SK-N-SH treated with all-trans-retinoic acid at 6 μM for 48 hours (cell line): ENCODE measurements at regions not wholly inside any gene's neighbourhood (a gene's known extent, or its start where the extent isn't known, plus 50 kb on each side); places are given as distances from the start of the nearest gene placed in this dataset.

Experiments used
- ATAC-seq: fragments of 200-7000 bp; cut with Tn5 transposase; 3 replicates; pipeline ENCODE4 v1.9.1; 2020; ENCODE audit warnings: mild to moderate bottlenecking, moderate library complexity
- ARNTL ChIP-seq: fragments of 450-650 bp; formaldehyde crosslinking; IDR thresholded peaks from 2 replicates; pipeline ENCODE4 v1.5.0; 2020; ENCODE audit warnings: low read depth, mild to moderate bottlenecking, moderate library complexity, borderline replicate concordance
- BACH2 ChIP-seq: fragments of 250-450 bp; sonication (Bioruptor Pico); IDR thresholded peaks from 2 replicates; pipeline ENCODE4 v1.9.0; 2021; ENCODE audit warnings: mild to moderate bottlenecking, borderline replicate concordance
- CSDC2 ChIP-seq: fragments of 250-450 bp; sonication (Bioruptor Pico); IDR thresholded peaks from 2 replicates; pipeline ENCODE4 v1.5.0; 2020; ENCODE audit warnings: mild to moderate bottlenecking, moderate library complexity
- ESRRG ChIP-seq: fragments of 250-450 bp; sonication (Bioruptor Pico); IDR thresholded peaks from 2 replicates; pipeline ENCODE4 v1.6.1; 2021; ENCODE audit warnings: mild to moderate bottlenecking
- GLIS3 ChIP-seq: fragments of 250-450 bp; sonication (Bioruptor Pico); IDR thresholded peaks from 2 replicates; pipeline ENCODE4 v1.5.0; 2020; ENCODE audit warnings: mild to moderate bottlenecking, moderate library complexity
- ISL1 ChIP-seq: fragments of 250-450 bp; sonication (Bioruptor Pico); IDR thresholded peaks from 2 replicates; pipeline ENCODE4 v2.1.2; 2022; ENCODE audit warnings: mild to moderate bottlenecking, moderate library complexity
- OSR1 ChIP-seq: fragments of 250-450 bp; sonication (Bioruptor Pico); IDR thresholded peaks from 2 replicates; pipeline ENCODE4 v1.8.0; 2022; ENCODE audit warnings: moderate library complexity, mild to moderate bottlenecking, inconsistent platforms
- PPARA ChIP-seq: fragments of 250-450 bp; sonication (Bioruptor Pico); IDR thresholded peaks from 2 replicates; pipeline ENCODE4 v1.5.0; 2020; ENCODE audit warnings: mild to moderate bottlenecking, borderline replicate concordance
- RARB ChIP-seq: fragments of 250-450 bp; sonication (Bioruptor Pico); IDR thresholded peaks from 2 replicates; pipeline ENCODE4 v1.8.0; 2021; ENCODE audit warnings: mild to moderate bottlenecking, moderate library complexity
- SNAI2 ChIP-seq: fragments of 250-450 bp; sonication (Bioruptor Pico); IDR thresholded peaks from 2 replicates; pipeline ENCODE4 v1.5.0; 2020; ENCODE audit warnings: mild to moderate bottlenecking, moderate library complexity
- TCF4 ChIP-seq: fragments of 250-450 bp; sonication (Bioruptor Pico); IDR thresholded peaks from 2 replicates; pipeline ENCODE4 v1.8.0; 2021; ENCODE audit warnings: mild to moderate bottlenecking, moderate library complexity, borderline replicate concordance
- TOX ChIP-seq: fragments of 250-450 bp; sonication (Bioruptor Pico); IDR thresholded peaks from 2 replicates; pipeline ENCODE4 v1.8.0; 2021; ENCODE audit warnings: mild to moderate bottlenecking, moderate library complexity, borderline replicate concordance
- ZC3H10 ChIP-seq: fragments of 250-450 bp; sonication (Bioruptor Pico); IDR thresholded peaks from 2 replicates; pipeline ENCODE4 v1.5.1; 2021; ENCODE audit warnings: mild to moderate bottlenecking, moderate library complexity
- ZFP3 ChIP-seq: fragments of 250-450 bp; sonication (Bioruptor Pico); IDR thresholded peaks from 2 replicates; pipeline ENCODE4 v1.5.0; 2020; ENCODE audit warnings: mild to moderate bottlenecking, moderate library complexity
- ZFP30 ChIP-seq: fragments of 450-650 bp; formaldehyde crosslinking; IDR thresholded peaks from 2 replicates; pipeline ENCODE4 v1.5.0; 2022; ENCODE audit warnings: mild to moderate bottlenecking, moderate library complexity
- ZNF565 ChIP-seq: fragments of 450-650 bp; formaldehyde crosslinking; conservative IDR thresholded peaks from 2 replicates; pipeline ENCODE4 v1.5.0; 2020; ENCODE audit warnings: low read depth, mild to moderate bottlenecking, moderate library complexity
- ZNF8 ChIP-seq: fragments of 450-650 bp; formaldehyde crosslinking; IDR thresholded peaks from 2 replicates; pipeline ENCODE4 v1.5.0; 2020; ENCODE audit warnings: mild to moderate bottlenecking, moderate library complexity
- TF ChIP-seq, protein P1 (sequence below): fragments of 250-450 bp; sonication (Bioruptor Pico); IDR thresholded peaks from 2 replicates; pipeline ENCODE4 v1.5.1; 2021; ENCODE audit warnings: mild to moderate bottlenecking, moderate library complexity
- TF ChIP-seq, protein P2 (sequence below): fragments of 250-450 bp; sonication (Bioruptor Pico); IDR thresholded peaks from 2 replicates; pipeline ENCODE4 v1.5.0; 2020; ENCODE audit warnings: mild to moderate bottlenecking, moderate library complexity
- TF ChIP-seq, protein P3 (sequence below): fragments of 250-450 bp; sonication (Bioruptor Pico); IDR thresholded peaks from 2 replicates; pipeline ENCODE4 v1.8.0; 2021; ENCODE audit warnings: low read depth, mild to moderate bottlenecking, moderate library complexity, borderline replicate concordance

DNA sequence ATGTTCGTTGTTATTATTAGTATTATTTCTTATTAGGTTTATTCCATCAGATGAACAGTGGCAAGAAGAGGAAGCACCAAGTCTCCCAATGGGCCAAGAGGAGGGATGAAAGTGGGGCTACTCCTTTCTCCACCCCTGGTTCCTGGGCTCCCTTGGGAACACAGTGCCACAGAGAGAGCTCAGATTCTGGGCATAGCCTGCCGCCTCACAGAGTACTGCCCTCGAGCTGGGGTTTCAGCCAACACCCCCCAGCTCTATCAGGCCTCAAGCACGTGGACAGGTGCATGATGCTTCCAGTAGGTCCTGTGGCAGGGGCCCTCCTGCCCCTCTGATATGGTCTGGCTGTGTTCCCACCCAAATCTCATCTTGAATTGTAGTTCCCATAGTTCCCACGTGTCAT is 103.6 kb upstream of the RNF32 start:
- ATAC-seq, result no peak
- no peak for TF ChIP-seq PPARA (CRISPR knock-in tag)
- no peak for TF ChIP-seq ZFP30 (CRISPR knock-in tag)
- TF ChIP-seq CSDC2, result no peak
- no peak for TF ChIP-seq BACH2
- no peak for TF ChIP-seq ISL1 (CRISPR knock-in tag)
- no peak for TF ChIP-seq SNAI2 (CRISPR knock-in tag)
- no peak for TF ChIP-seq RARB (CRISPR knock-in tag)
- no peak for TF ChIP-seq ZNF8 (CRISPR knock-in tag)
- TF ChIP-seq, protein P1, sequence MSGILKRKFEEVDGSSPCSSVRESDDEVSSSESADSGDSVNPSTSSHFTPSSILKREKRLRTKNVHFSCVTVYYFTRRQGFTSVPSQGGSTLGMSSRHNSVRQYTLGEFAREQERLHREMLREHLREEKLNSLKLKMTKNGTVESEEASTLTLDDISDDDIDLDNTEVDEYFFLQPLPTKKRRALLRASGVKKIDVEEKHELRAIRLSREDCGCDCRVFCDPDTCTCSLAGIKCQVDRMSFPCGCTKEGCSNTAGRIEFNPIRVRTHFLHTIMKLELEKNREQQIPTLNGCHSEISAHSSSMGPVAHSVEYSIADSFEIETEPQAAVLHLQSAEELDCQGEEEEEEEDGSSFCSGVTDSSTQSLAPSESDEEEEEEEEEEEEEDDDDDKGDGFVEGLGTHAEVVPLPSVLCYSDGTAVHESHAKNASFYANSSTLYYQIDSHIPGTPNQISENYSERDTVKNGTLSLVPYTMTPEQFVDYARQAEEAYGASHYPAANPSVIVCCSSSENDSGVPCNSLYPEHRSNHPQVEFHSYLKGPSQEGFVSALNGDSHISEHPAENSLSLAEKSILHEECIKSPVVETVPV (CRISPR knock-in tag), result no peak
- no peak for TF ChIP-seq ESRRG
- TF ChIP-seq OSR1 (CRISPR knock-in tag), result no peak
- no peak for TF ChIP-seq ZNF565 (CRISPR knock-in tag)
- TF ChIP-seq, all 23 proteins: peak for 0

DNA sequence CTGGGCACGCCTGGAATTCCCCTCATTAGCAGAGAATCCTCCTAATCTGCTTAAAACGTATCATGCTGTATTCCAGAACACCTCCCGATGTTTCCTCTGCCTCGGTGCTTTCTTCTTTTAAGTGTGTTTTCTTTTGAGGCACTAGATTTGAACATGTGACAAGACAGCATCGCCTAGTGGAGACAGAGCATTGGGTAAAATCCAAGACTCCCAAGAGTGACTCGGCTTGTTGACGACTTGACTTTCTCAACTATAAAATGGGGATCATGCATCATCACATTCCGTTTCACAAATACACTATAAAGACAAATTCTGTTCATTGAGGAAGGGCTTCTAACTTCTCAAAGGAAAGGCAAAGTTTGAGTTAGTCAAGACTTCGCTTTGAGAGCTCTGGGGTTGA is 105.6 kb upstream of the RNF32 start:
- TF ChIP-seq, protein P2, sequence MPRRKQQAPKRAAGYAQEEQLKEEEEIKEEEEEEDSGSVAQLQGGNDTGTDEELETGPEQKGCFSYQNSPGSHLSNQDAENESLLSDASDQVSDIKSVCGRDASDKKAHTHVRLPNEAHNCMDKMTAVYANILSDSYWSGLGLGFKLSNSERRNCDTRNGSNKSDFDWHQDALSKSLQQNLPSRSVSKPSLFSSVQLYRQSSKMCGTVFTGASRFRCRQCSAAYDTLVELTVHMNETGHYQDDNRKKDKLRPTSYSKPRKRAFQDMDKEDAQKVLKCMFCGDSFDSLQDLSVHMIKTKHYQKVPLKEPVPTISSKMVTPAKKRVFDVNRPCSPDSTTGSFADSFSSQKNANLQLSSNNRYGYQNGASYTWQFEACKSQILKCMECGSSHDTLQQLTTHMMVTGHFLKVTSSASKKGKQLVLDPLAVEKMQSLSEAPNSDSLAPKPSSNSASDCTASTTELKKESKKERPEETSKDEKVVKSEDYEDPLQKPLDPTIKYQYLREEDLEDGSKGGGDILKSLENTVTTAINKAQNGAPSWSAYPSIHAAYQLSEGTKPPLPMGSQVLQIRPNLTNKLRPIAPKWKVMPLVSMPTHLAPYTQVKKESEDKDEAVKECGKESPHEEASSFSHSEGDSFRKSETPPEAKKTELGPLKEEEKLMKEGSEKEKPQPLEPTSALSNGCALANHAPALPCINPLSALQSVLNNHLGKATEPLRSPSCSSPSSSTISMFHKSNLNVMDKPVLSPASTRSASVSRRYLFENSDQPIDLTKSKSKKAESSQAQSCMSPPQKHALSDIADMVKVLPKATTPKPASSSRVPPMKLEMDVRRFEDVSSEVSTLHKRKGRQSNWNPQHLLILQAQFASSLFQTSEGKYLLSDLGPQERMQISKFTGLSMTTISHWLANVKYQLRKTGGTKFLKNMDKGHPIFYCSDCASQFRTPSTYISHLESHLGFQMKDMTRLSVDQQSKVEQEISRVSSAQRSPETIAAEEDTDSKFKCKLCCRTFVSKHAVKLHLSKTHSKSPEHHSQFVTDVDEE (CRISPR knock-in tag), result no peak
- TF ChIP-seq TOX (CRISPR knock-in tag), result no peak
- TF ChIP-seq ESRRG, result no peak
- no peak for TF ChIP-seq RARB (CRISPR knock-in tag)
- TF ChIP-seq ZFP30 (CRISPR knock-in tag), result no peak
- TF ChIP-seq CSDC2, result no peak
- no peak for TF ChIP-seq ZC3H10 (CRISPR knock-in tag)
- no peak for TF ChIP-seq ZNF565 (CRISPR knock-in tag)
- no peak for TF ChIP-seq TCF4 (CRISPR knock-in tag)
- TF ChIP-seq ISL1 (CRISPR knock-in tag), result no peak
- no peak for TF ChIP-seq ZFP3 (CRISPR knock-in tag)
- TF ChIP-seq GLIS3 (CRISPR knock-in tag), result no peak
- TF ChIP-seq ARNTL (CRISPR knock-in tag), result no peak
- TF ChIP-seq PPARA (CRISPR knock-in tag), result no peak
- TF ChIP-seq, all 23 proteins: peak for 0
- no peak for ATAC-seq

DNA sequence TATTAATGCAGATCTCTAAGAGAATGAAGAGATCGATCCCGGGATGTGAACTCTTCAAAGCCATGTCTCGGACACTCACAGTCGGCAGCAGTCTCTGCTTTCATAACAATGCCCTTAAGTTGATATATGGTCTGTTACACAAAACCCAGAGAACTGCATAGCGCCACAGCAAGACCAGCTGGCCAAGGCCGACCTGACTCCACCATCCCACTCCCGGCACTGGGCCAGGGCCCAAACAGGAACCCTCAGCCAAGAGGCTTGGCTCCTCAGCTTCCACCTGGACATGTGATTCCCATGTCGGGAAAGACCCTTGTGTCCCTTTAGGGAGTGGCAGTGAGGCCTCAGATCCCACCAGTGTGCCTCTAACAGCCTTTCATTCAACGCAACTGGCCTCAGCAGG is 106.6 kb upstream of the RNF32 start:
- no peak for ATAC-seq
- TF ChIP-seq ISL1 (CRISPR knock-in tag) (no peak), TOX (CRISPR knock-in tag) (no peak), GLIS3 (CRISPR knock-in tag) (no peak), ZNF565 (CRISPR knock-in tag) (no peak), OSR1 (CRISPR knock-in tag) (no peak), ZNF8 (CRISPR knock-in tag) (no peak), ZC3H10 (CRISPR knock-in tag) (no peak)
- TF ChIP-seq, protein P1 (CRISPR knock-in tag), result no peak

DNA sequence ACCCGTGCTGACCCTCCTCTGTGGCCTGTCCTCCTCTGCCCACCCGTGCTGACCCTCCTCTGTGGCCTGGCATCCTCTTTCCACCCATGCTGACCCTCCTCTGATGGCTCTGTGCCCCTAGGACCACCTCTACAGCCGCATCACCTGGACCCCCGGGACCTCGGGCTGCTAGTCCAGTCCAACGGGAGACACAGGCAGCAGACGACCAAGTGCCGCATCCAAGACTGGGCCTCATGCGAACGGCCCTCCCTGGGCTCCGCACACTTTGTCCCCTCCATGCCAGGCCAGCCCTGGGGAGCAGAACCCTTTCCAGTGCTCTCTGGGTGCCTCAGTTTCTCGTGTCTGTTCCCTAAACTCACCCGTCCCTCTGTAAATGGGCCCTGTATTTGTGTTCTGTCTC is 107.2 kb upstream of the RNF32 start:
- no peak for ATAC-seq
- no peak for TF ChIP-seq TOX (CRISPR knock-in tag)
- no peak for TF ChIP-seq TCF4 (CRISPR knock-in tag)
- TF ChIP-seq RARB (CRISPR knock-in tag), result no peak
- TF ChIP-seq, protein P3, sequence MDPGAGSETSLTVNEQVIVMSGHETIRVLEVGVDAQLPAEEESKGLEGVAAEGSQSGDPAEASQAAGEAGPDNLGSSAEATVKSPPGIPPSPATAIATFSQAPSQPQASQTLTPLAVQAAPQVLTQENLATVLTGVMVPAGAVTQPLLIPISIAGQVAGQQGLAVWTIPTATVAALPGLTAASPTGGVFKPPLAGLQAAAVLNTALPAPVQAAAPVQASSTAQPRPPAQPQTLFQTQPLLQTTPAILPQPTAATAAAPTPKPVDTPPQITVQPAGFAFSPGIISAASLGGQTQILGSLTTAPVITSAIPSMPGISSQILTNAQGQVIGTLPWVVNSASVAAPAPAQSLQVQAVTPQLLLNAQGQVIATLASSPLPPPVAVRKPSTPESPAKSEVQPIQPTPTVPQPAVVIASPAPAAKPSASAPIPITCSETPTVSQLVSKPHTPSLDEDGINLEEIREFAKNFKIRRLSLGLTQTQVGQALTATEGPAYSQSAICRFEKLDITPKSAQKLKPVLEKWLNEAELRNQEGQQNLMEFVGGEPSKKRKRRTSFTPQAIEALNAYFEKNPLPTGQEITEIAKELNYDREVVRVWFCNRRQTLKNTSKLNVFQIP (CRISPR knock-in tag), result no peak
- no peak for TF ChIP-seq PPARA (CRISPR knock-in tag)
